NCI-H187 treated with DMSO at 0.1 percent for 48 hours (cell line): ENCODE measurements at regions not wholly inside any gene's neighbourhood (a gene's known extent, or its start where the extent isn't known, plus 50 kb on each side); places are given as distances from the start of the nearest gene placed in this dataset.

Experiments
- DNase-seq: peaks from one replicate; lab custom pipeline; 2025; lab: John Stamatoyannopoulos, UW

GRCh38 chr4:124178449-124179021 lies 534.0 kb downstream of the ANKRD50 start:
- DNase-seq, result no peak

GRCh38 chr4:124179506-124180186 lies 532.9 kb downstream of the ANKRD50 start:
- no peak for DNase-seq

GRCh38 chr4:124181039-124181438 lies 531.5 kb downstream of the ANKRD50 start:
- DNase-seq, result no peak

GRCh38 chr4:124183231-124183630 lies 529.3 kb downstream of the ANKRD50 start:
- DNase-seq, result no peak

- no peak for DNase-seq
Observed at GRCh38 chr4:124183926-124184325, 528.6 kb downstream of the ANKRD50 start.

- no peak for DNase-seq
Observed at GRCh38 chr4:124184792-124185191, 527.7 kb downstream of the ANKRD50 start.

GRCh38 chr4:124188595-124188994 lies 523.9 kb downstream of the ANKRD50 start:
- no peak for DNase-seq

GRCh38 chr4:124189545-124189944 lies 523.0 kb downstream of the ANKRD50 start:
- DNase-seq, result no peak

GRCh38 chr4:124191329-124191728 lies 521.2 kb downstream of the ANKRD50 start:
- no peak for DNase-seq

GRCh38 chr4:124192544-124192943 lies 520.0 kb downstream of the ANKRD50 start:
- no peak for DNase-seq

- no peak for DNase-seq
Observed at GRCh38 chr4:124199185-124199584, 513.3 kb downstream of the ANKRD50 start.

GRCh38 chr4:124199755-124200154 lies 512.8 kb downstream of the ANKRD50 start:
- no peak for DNase-seq

- DNase-seq, result no peak
Observed at GRCh38 chr4:124201636-124202035, 510.9 kb downstream of the ANKRD50 start.

- DNase-seq, result no peak
Observed at GRCh38 chr4:124202099-124202498, 510.4 kb downstream of the ANKRD50 start.

GRCh38 chr4:124203613-124204238 lies 508.8 kb downstream of the ANKRD50 start:
- no peak for DNase-seq

GRCh38 chr4:124206779-124207605 lies 505.5 kb downstream of the ANKRD50 start:
- no peak for DNase-seq

GRCh38 chr4:124209211-124209610 lies 503.3 kb downstream of the ANKRD50 start:
- no peak for DNase-seq

GRCh38 chr4:124209626-124210025 lies 502.9 kb downstream of the ANKRD50 start:
- DNase-seq, result no peak

GRCh38 chr4:124210746-124211145 lies 501.8 kb downstream of the ANKRD50 start:
- no peak for DNase-seq

GRCh38 chr4:124212815-124213630 lies 499.5 kb downstream of the ANKRD50 start:
- no peak for DNase-seq

- no peak for DNase-seq
Observed at GRCh38 chr4:124219389-124219788, 493.1 kb downstream of the ANKRD50 start.

GRCh38 chr4:124224256-124224655 lies 488.3 kb downstream of the ANKRD50 start:
- no peak for DNase-seq
